HepG2 (cell line): ENCODE measurements at regions not wholly inside any gene's neighbourhood (a gene's known extent, or its start where the extent isn't known, plus 50 kb on each side); places are given as distances from the start of the nearest gene placed in this dataset.

Source experiments
- ATAC-seq: fragments of 200-7000 bp; cut with Tn5 transposase; 3 replicates; pipeline ENCODE4 v1.9.1; 2020; ENCODE audit warnings: mild to moderate bottlenecking, moderate library complexity
- BruUV-seq: library from RNA; stranded (reverse); fragments of 400-500 nt; replicated peaks from 2 replicates; lab custom pipeline; 2021; lab: Mats Ljungman, UMichigan
- CTCF ChIA-PET: fragments of 300-600 bp; formaldehyde crosslinking; extraction: SDS; loops from one replicate; lab custom pipeline; 2021; ENCODE audit warnings: low total read pairs, inconsistent platforms, low intra/inter-chr PET ratio; lab: Yijun Ruan, JAX
- POLR2A ChIA-PET: fragments of 350-600 bp; sonication (Branson Sonifier 250); formaldehyde crosslinking; loops from one replicate; lab custom pipeline; 2020; ENCODE audit warnings: antibody characterized with exemption, inconsistent platforms; lab: Yijun Ruan, JAX
- DNase-seq: peaks from one replicate; pipeline ENCODE4 v3.0.0-alpha.2; 2015; ENCODE audit warnings: low spot score
- FAIRE-seq: peaks from 3 replicates; lab custom pipeline; 2011; peaks lifted over from hg19 to GRCh38; lab: Jason Lieb, UNC
- H2AFZ ChIP-seq: one replicate; pipeline ENCODE4 v1.6.1; 2011; ENCODE audit warnings: low read length, inconsistent platforms
- H3K27ac ChIP-seq: fragments of 300-600 bp; 3 replicates; pipeline ENCODE4 v1.8.0; 2011; ENCODE audit warnings: mixed run types, mild to moderate bottlenecking, mixed read lengths, low read length, inconsistent platforms; ENCODE audit not compliant: insufficient read depth; ENCODE audit errors: extremely low read length
- H3K27me3 ChIP-seq, 2 experiments: fragments of 200-600 bp in 1 of 2; 2 replicates in 1 of 2; 3 replicates in 1 of 2; pipeline versions ENCODE4 v1.6.0 to v1.8.0; 2011; ENCODE audit warnings: low read length in 2 of 2, mild to moderate bottlenecking in 2 of 2, moderate library complexity in 2 of 2, inconsistent platforms in 1 of 2; ENCODE audit not compliant: insufficient read depth in 2 of 2, control insufficient read depth in 1 of 2
- H3K36me3 ChIP-seq, 2 experiments: fragments of 200-600 bp in 1 of 2; replicated peaks in 1 of 2; 2 replicates in 1 of 2; 3 replicates in 1 of 2; pipeline versions ENCODE4 v1.5.1 to v1.8.0; 2011; ENCODE audit warnings: low read length in 2 of 2, inconsistent platforms in 1 of 2; ENCODE audit not compliant: insufficient read depth in 2 of 2, control insufficient read depth in 1 of 2
- H3K4me1 ChIP-seq: 2 replicates; pipeline ENCODE4 v1.5.1; 2012; ENCODE audit warnings: low read length, inconsistent platforms; ENCODE audit not compliant: insufficient read depth
- H3K4me2 ChIP-seq: 2 replicates; pipeline ENCODE4 v1.6.0; 2011; ENCODE audit warnings: low read depth, low read length, inconsistent platforms
- H3K4me3 ChIP-seq, 3 experiments: fragments of 200-600 bp in 1 of 3; sonication (generic), shearing (Covaris generic) in 1 of 3; replicated peaks in 1 of 3; 2 replicates each; pipeline ENCODE4 v1.5.1; 2011 to 2016; ENCODE audit warnings: low read length in 3 of 3, inconsistent platforms in 2 of 3, low read depth in 2 of 3, mild to moderate bottlenecking in 2 of 3, control low read depth in 1 of 3, mixed read lengths in 1 of 3; ENCODE audit not compliant: insufficient read depth in 1 of 3
- H3K79me2 ChIP-seq: one replicate; pipeline ENCODE4 v1.6.1; 2011; ENCODE audit warnings: low read length, inconsistent platforms; ENCODE audit not compliant: insufficient read depth
- H3K9ac ChIP-seq: 2 replicates; pipeline ENCODE4 v1.6.0; 2011; ENCODE audit warnings: mild to moderate bottlenecking, low read depth, low read length, inconsistent platforms; ENCODE audit not compliant: insufficient read depth
- H3K9me3 ChIP-seq: 2 replicates; pipeline ENCODE4 v1.5.1; 2012; ENCODE audit warnings: mild to moderate bottlenecking, low read length
- H4K20me1 ChIP-seq: 2 replicates; pipeline ENCODE4 v1.6.0; 2011; ENCODE audit warnings: inconsistent platforms, mild to moderate bottlenecking, low read length, moderate library complexity; ENCODE audit not compliant: insufficient read depth
- EZH2 ChIP-seq: conservative IDR thresholded peaks from 2 replicates; pipeline ENCODE4 v1.6.1; 2012; ENCODE audit warnings: mild to moderate bottlenecking, low read depth, low read length, moderate library complexity
- FOXC1 ChIP-seq: sonication (generic); formaldehyde crosslinking; IDR thresholded peaks from 2 replicates; pipeline ENCODE4 v1.8.0; 2022; ENCODE audit warnings: mild to moderate bottlenecking, missing genetic modification reagents, borderline replicate concordance
- MAFF ChIP-seq: IDR thresholded peaks from 2 replicates; pipeline ENCODE4 v1.6.1; 2011; ENCODE audit warnings: low read depth, low read length, improper control_type of control experiment
- MAFK ChIP-seq, 2 experiments: IDR thresholded peaks in 1 of 2; conservative IDR thresholded peaks in 1 of 2; 2 replicates each; pipeline ENCODE4 v1.6.1; 2011; ENCODE audit warnings: improper control_type of control experiment in 2 of 2, low read length in 2 of 2
- ZNF281 ChIP-seq: sonication (generic); formaldehyde crosslinking; IDR thresholded peaks from 2 replicates; pipeline ENCODE4 v1.4.0; 2020; ENCODE audit warnings: missing genetic modification reagents, borderline replicate concordance
- ZNF441 ChIP-seq: sonication (generic); formaldehyde crosslinking; IDR thresholded peaks from 2 replicates; pipeline ENCODE4 v1.7.0; 2021; ENCODE audit warnings: missing genetic modification reagents, borderline replicate concordance
- ZNF574 ChIP-seq: sonication (generic); formaldehyde crosslinking; IDR thresholded peaks from 2 replicates; pipeline ENCODE4 v1.4.0; 2020; ENCODE audit warnings: missing genetic modification reagents
- ZNF766 ChIP-seq: sonication (generic); formaldehyde crosslinking; IDR thresholded peaks from 2 replicates; pipeline ENCODE4 v1.5.0; 2020; ENCODE audit warnings: missing genetic modification reagents, borderline replicate concordance
- WGBS: methylation state at CpG from one replicate; pipeline ENCODE4 v1.1.6; 2017; ENCODE audit warnings: low lambda C conversion rate; 5-methylcytosine and 5-hydroxymethylcytosine counted together
- in situ Hi-C: cut with HindIII; loops from 2 replicates; pipeline ENCODE4 v1.10.0; 2017; ENCODE audit warnings: low pct_unique_long_range_greater_than_20kb; ENCODE audit not compliant: extremely low pct_ligation_motif_present
- intact Hi-C: fragments of 100-400 bp; cut with micrococcal nuclease; formaldehyde crosslinking; loops from one replicate; pipeline ENCODE4 v1.10.0; 2022; ENCODE audit not compliant: unreplicated experiment

DNA sequence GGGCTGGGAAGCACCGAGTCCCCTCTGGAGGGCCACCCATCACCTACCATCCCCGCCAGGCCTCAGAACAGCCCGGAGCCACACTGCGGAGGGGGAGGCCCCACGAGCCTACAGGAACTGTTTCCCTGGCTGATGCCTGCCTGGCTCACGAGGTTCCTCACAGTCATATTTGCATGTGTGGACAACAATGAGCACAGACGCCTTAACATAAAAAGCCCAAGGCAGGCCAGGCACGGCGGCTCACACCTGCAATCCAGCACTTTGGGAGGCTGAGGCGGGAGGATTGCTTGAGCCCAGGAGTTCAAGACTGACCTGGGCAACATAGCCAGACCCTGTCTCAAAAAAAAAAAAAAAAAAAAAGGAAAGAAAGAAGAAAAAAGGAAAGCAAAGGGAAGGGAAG, 125.9 kb downstream of the FAM53A start (continued):
- no peak for TF ChIP-seq ZNF441 (CRISPR knock-in tag)

- BruUV-seq, result no TSS peak
- Histone ChIP-seq H3K4me3 (no peak overlapping the region), H3K79me2 (no peaks in the 10 kb centered on the region), H2AFZ (no peak overlapping the region), H3K36me3 (no peaks in the 10 kb centered on the region), H3K9ac (no peak overlapping the region), H3K27ac (no peak overlapping the region), H3K4me2 (no peak overlapping the region), H3K9me3 (no peaks in the 10 kb centered on the region), H4K20me1 (0 out of 2 replicates have a peak, but pooled peaks cover 3% of the 10 kb centered on the region), H3K27me3 (peaks cover 26 to 90% of the 10 kb centered on the region in 2 experiments), H3K4me1 (no peaks in the 10 kb centered on the region)
- ATAC-seq (no peak), DNase-seq (no peak), FAIRE-seq (no peak)
- POLR2A ChIA-PET, result no interaction called here
- no peak for TF ChIP-seq ZNF766 (CRISPR knock-in tag)
- 0 out of 4 replicates have a peak, but pooled peaks of 1 of the 2 experiments have one; percentile 14 for TF ChIP-seq MAFK (conservative IDR thresholded peaks at IDR 0.05 in 1 of 2, IDR thresholded peaks at IDR 0.05 in 1 of 2; ENCODE audit: low read length in 2 of 2)
- peak; percentile 22; the same call in 1 of the 2 replicates for TF ChIP-seq MAFF
- TF ChIP-seq FOXC1 (CRISPR knock-in tag), result no peak
- peak; percentile 5; the same call in 1 of the 2 replicates for TF ChIP-seq EZH2
- CTCF ChIA-PET, result no interaction called here
- intact Hi-C loops, result no loop called here
- 52% methylated on average over 8 of the region's 13 CpGs for WGBS
- in situ Hi-C loops, result no loop called here
Measured at GRCh38 chr4:1557221-1557597, 126.9 kb downstream of the FAM53A start.

DNA sequence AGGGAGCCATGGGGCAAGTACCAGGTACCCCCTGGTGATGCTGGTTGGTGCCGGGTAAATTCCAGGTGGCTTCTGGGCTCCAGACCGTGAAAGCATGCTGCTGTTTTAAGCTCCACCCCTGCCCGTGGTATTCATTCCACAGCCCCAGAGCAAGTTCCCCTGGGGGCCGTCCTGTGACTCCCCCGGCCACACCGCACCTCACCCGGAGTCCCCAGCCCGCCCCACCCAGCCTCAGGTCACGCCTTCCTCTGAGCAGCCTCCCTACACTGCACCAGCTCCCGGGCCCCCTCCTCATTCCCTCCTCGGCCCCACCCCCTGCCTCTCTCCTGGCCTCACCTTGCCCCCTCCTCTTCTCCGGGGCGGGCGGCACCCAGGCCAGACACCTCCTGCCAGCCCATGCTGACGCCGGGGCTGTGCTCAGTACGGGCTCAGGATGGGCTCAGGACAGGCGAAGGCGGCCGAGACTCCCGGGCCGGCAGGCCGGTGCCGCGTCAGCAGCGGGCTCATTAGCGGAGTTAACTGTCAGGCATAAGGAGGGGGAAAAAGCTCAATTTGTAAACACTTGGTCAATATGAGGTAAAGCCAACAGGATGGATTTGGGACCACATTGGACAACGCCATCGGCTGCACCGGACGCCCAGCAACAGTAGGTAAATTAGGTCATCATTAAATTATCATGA, 127.4 kb downstream of the FAM53A start:
- 8% methylated on average over 25 of the region's 31 CpGs for WGBS
- Histone ChIP-seq H3K79me2 (no peaks in the 10 kb centered on the region), H3K27me3 (peaks cover 26 to 86% of the 10 kb centered on the region in 2 experiments), H3K36me3 (no peaks in the 10 kb centered on the region), H3K9ac (no peak overlapping the region), H3K4me2 (no peak overlapping the region), H2AFZ (no peak overlapping the region), H3K4me3 (no peak overlapping the region), H3K4me1 (no peaks in the 10 kb centered on the region), H4K20me1 (0 out of 2 replicates have a peak, but pooled peaks cover 3% of the 10 kb centered on the region), H3K27ac (no peak overlapping the region), H3K9me3 (no peaks in the 10 kb centered on the region)
- intact Hi-C loops, result no loop called here
- DNase-seq (no peak), ATAC-seq (no peak), FAIRE-seq (no peak)
- in situ Hi-C loops, result no loop called here
- ChIA-PET CTCF (no interaction called here), POLR2A (no interaction called here)
- no TSS peak for BruUV-seq
- TF ChIP-seq EZH2 (peak; percentile 89; the same call in 1 of the 2 replicates), ZNF574 (no peak), ZNF281 (no peak)
